B cell (primary cell): ENCODE measurements at regions not wholly inside any gene's neighbourhood (a gene's known extent, or its start where the extent isn't known, plus 50 kb on each side); places are given as distances from the start of the nearest gene placed in this dataset.

Experiments
- ATAC-seq: fragments of 200-7000 bp; cut with Tn5 transposase; one replicate; pipeline ENCODE4 v1.10.0; 2021; ENCODE audit warnings: low read depth, mild to moderate bottlenecking, moderate number of reproducible peaks, moderate library complexity
- CTCF ChIA-PET: fragments of 350-600 bp; sonication (Branson Sonifier 250); formaldehyde crosslinking; loops from one replicate; lab custom pipeline; 2021; ENCODE audit warnings: antibody characterized with exemption, inconsistent platforms; lab: Charles Lee
- POLR2A ChIA-PET: fragments of 350-600 bp; sonication (Branson Sonifier 250); formaldehyde crosslinking; loops from one replicate; lab custom pipeline; 2021; ENCODE audit warnings: antibody characterized with exemption; lab: Charles Lee
- DNase-seq: peaks from one replicate; pipeline ENCODE4 v3.0.0; 2013
- H2AFZ ChIP-seq: 2 replicates; pipeline ENCODE4 v1.6.1; 2012; ENCODE audit warnings: mild to moderate bottlenecking, low read depth, low read length; ENCODE audit not compliant: insufficient read depth, poor library complexity, severe bottlenecking
- H3K27ac ChIP-seq, 2 donors: 1 replicate in 1 of 2; 2 replicates in 1 of 2; pipeline ENCODE4 v1.5.1; 2012 to 2013; ENCODE audit warnings: low read length in 2 of 2, mild to moderate bottlenecking in 2 of 2, moderate library complexity in 1 of 2
- H3K27me3 ChIP-seq, 4 experiments: fragments of 200-600 bp in 1 of 4; sonication (generic) in 1 of 4; replicated peaks in 1 of 4; 1 replicate in 2 of 4; 2 replicates in 2 of 4; pipeline versions ENCODE4 v1.6.1 to v1.7.0; 2013 to 2016; ENCODE audit warnings: low read length in 3 of 4, mild to moderate bottlenecking in 2 of 4, mixed read lengths in 1 of 4, moderate library complexity in 1 of 4; ENCODE audit not compliant: insufficient read depth in 4 of 4, control insufficient read depth in 3 of 4; ENCODE audit errors: control extremely low read depth in 1 of 4
- H3K36me3 ChIP-seq, 2 experiments: replicated peaks in 1 of 2; 1 replicate in 1 of 2; 2 replicates in 1 of 2; pipeline versions ENCODE4 v1.6.1 to v1.7.1; 2013; ENCODE audit warnings: low read length in 1 of 2; ENCODE audit not compliant: insufficient read depth in 2 of 2, control insufficient read depth in 1 of 2; ENCODE audit errors: control extremely low read depth in 1 of 2, extremely low read depth in 1 of 2
- H3K4me1 ChIP-seq, 2 donors: fragments of 200-600 bp in 1 of 2; sonication (generic) in 1 of 2; 1 replicate in 1 of 2; 2 replicates in 1 of 2; pipeline versions ENCODE4 v1.5.1 to v1.6.1; 2013 to 2017; ENCODE audit warnings: low read length in 2 of 2; ENCODE audit not compliant: control insufficient read depth in 2 of 2, insufficient read depth in 2 of 2
- H3K4me2 ChIP-seq: replicated peaks from 2 replicates; pipeline ENCODE3; 2012; ENCODE audit warnings: mild to moderate bottlenecking, low read depth, low read length; ENCODE audit not compliant: poor library complexity, severe bottlenecking
- H3K4me3 ChIP-seq, 5 experiments: fragments of 200-600 bp in 1 of 5; sonication (generic) in 1 of 5; 1 replicate in 3 of 5; 2 replicates in 2 of 5; pipeline versions ENCODE4 v1.5.1 to v1.7.0; 2011 to 2016; ENCODE audit warnings: low read length in 4 of 5, mild to moderate bottlenecking in 4 of 5, low read depth in 2 of 5, control low read depth in 1 of 5, moderate library complexity in 1 of 5; ENCODE audit not compliant: insufficient read depth in 1 of 5; ENCODE audit errors: control extremely low read depth in 1 of 5, extremely low read depth in 1 of 5
- H3K79me2 ChIP-seq: fragments of 200-600 bp; sonication (generic); one replicate; pipeline ENCODE4 v1.6.0; 2016; ENCODE audit warnings: low read length; ENCODE audit not compliant: control insufficient read depth, insufficient read depth
- H3K9ac ChIP-seq: fragments of 200-600 bp; sonication (generic); 2 replicates; pipeline ENCODE4 v1.6.1; 2017; ENCODE audit warnings: mild to moderate bottlenecking, low read length, moderate library complexity
- H3K9me3 ChIP-seq, 3 donors: one replicate each; pipeline versions ENCODE4 v1.6.1 to v1.7.1; 2013; ENCODE audit warnings: low read length in 2 of 3; ENCODE audit not compliant: control insufficient read depth in 2 of 3, insufficient read depth in 1 of 3; ENCODE audit errors: control extremely low read depth in 1 of 3
- H4K20me1 ChIP-seq: 2 replicates; pipeline ENCODE4 v1.6.0; 2012; ENCODE audit warnings: mild to moderate bottlenecking, low read length; ENCODE audit not compliant: insufficient read depth, control insufficient read depth, poor library complexity, severe bottlenecking
- H3K27ac Mint-ChIP-seq: one replicate; pipeline ENCODE4 v1.8.0; 2021; ENCODE audit warnings: mixed read lengths
- H3K27me3 Mint-ChIP-seq: one replicate; pipeline ENCODE4 v1.8.0; 2021; ENCODE audit warnings: mixed read lengths
- H3K4me1 Mint-ChIP-seq: one replicate; pipeline ENCODE4 v1.8.0; 2021; ENCODE audit warnings: mixed read lengths
- H3K4me3 Mint-ChIP-seq: one replicate; pipeline ENCODE4 v1.8.0; 2021; ENCODE audit warnings: mixed read lengths
- H3K9me3 Mint-ChIP-seq: one replicate; pipeline ENCODE4 v1.8.0; 2022; ENCODE audit warnings: mixed read lengths; ENCODE audit not compliant: insufficient read depth
- EZH2 ChIP-seq: IDR thresholded peaks from 2 replicates; pipeline ENCODE4 v1.6.1; 2012; ENCODE audit warnings: borderline replicate concordance, low read depth, mild to moderate bottlenecking, moderate library complexity, low read length; ENCODE audit not compliant: insufficient read depth, poor library complexity, severe bottlenecking
- WGBS: methylation state at CpG from one replicate; pipeline ENCODE4 v1.1.5; 2013; ENCODE audit warnings: missing lambda C conversion rate; ENCODE audit not compliant: insufficient coverage; 5-methylcytosine and 5-hydroxymethylcytosine counted together
- intact Hi-C: fragments of 100-400 bp; cut with micrococcal nuclease; formaldehyde crosslinking; loops from one replicate; pipeline ENCODE4 v1.10.0; 2022
- TF ChIP-seq, protein P1 (sequence below): fragments of 200-600 bp; IDR thresholded peaks from one replicate; pipeline ENCODE4 v1.8.0; 2022; ENCODE audit warnings: antibody characterized with exemption, mild to moderate bottlenecking

DNA sequence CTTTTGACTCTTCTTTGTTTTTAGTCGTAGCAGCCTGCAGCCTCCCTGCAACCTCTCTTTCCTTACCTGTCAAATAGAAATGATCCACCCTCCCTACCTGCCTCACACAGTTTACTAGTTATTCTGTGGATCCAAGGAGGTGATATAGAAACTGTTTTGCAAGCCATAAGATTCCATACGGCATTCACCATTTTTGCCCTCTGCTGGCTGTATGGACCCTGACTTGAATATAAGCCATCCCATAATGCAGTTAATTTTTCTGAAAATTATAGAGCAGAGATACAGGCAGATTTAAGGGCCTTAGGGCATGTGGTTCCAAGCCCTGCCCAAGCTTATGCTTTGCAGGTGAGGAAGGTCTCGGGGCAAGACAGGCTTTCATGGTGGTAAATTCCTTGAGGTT lies 63.8 kb downstream of the CPN2 start:
- DNase-seq (no peak), ATAC-seq (no peak)
- no peaks in the 10 kb centered on the region for H3K4me1 ChIP-seq
- peaks cover 0 to 28% (median 5%) of the 10 kb centered on the region in 4 experiments for H3K27me3 ChIP-seq
- Mint-ChIP-seq H3K9me3 (peaks cover 3% of the 10 kb centered on the region), H3K27ac (no peak overlapping the region), H3K4me1 (no peaks in the 10 kb centered on the region), H3K4me3 (no peak overlapping the region), H3K27me3 (peaks cover 31% of the 10 kb centered on the region)
- no peak overlapping the region for H3K27ac ChIP-seq
- no peak overlapping the region for H3K9ac ChIP-seq
- CTCF ChIA-PET = no interaction called here
- POLR2A ChIA-PET = no interaction called here
- no peak overlapping the region for H2AFZ ChIP-seq
- peaks cover 0 to 6% (median 3%) of the 10 kb centered on the region in 3 donors for H3K9me3 ChIP-seq
- no peaks in the 10 kb centered on the region for H3K36me3 ChIP-seq
- intact Hi-C loops = no loop called here
- H3K4me3 ChIP-seq = no peak overlapping the region
- WGBS = 100% methylated on average over 1 of the region's 3 CpGs
- no peaks in the 10 kb centered on the region for H4K20me1 ChIP-seq
- H3K4me2 ChIP-seq = no peak overlapping the region
- H3K79me2 ChIP-seq = no peaks in the 10 kb centered on the region
- TF ChIP-seq, protein P1, sequence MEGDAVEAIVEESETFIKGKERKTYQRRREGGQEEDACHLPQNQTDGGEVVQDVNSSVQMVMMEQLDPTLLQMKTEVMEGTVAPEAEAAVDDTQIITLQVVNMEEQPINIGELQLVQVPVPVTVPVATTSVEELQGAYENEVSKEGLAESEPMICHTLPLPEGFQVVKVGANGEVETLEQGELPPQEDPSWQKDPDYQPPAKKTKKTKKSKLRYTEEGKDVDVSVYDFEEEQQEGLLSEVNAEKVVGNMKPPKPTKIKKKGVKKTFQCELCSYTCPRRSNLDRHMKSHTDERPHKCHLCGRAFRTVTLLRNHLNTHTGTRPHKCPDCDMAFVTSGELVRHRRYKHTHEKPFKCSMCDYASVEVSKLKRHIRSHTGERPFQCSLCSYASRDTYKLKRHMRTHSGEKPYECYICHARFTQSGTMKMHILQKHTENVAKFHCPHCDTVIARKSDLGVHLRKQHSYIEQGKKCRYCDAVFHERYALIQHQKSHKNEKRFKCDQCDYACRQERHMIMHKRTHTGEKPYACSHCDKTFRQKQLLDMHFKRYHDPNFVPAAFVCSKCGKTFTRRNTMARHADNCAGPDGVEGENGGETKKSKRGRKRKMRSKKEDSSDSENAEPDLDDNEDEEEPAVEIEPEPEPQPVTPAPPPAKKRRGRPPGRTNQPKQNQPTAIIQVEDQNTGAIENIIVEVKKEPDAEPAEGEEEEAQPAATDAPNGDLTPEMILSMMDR = no peak
- no peak for TF ChIP-seq EZH2

- Mint-ChIP-seq H3K9me3 (peaks cover 3% of the 10 kb centered on the region), H3K4me3 (no peak overlapping the region), H3K4me1 (no peaks in the 10 kb centered on the region), H3K27me3 (peaks cover 34% of the 10 kb centered on the region), H3K27ac (no peak overlapping the region)
- TF ChIP-seq, protein P1 = no peak
- TF ChIP-seq EZH2 = no peak
- ATAC-seq (no peak), DNase-seq (no peak)
- Histone ChIP-seq H3K79me2 (no peaks in the 10 kb centered on the region), H2AFZ (no peak overlapping the region), H4K20me1 (no peaks in the 10 kb centered on the region), H3K9ac (no peak overlapping the region), H3K36me3 (no peaks in the 10 kb centered on the region), H3K27me3 (peaks cover 0 to 28% (median 5%) of the 10 kb centered on the region in 4 experiments), H3K4me1 (no peaks in the 10 kb centered on the region), H3K4me3 (no peak overlapping the region), H3K9me3 (peaks cover 0 to 13% (median 3%) of the 10 kb centered on the region in 3 donors), H3K27ac (no peak overlapping the region), H3K4me2 (no peak overlapping the region)
- ChIA-PET POLR2A (no interaction called here), CTCF (interaction anchor here (0.7 kb wide), 1 partner anchor 131 kb away, joined by 3 read pairs; no protein-coding TSS in a partner anchor)
- 91% methylated on average over 4 of the region's 5 CpGs for WGBS
- intact Hi-C loops = no loop called here
These were observed 63.0 kb downstream of the CPN2 start for GRCh38 chr3:194287977-194288706.
